ENCODE measurements at regions not wholly inside any gene's neighbourhood (a gene's known extent, or its start where the extent isn't known, plus 50 kb on each side); places are given as distances from the start of the nearest gene placed in this dataset.

GRCh38 chr2:239537633-239538356, 137.0 kb upstream of the HDAC4 start:
- TF ChIP-seq CTCF (IDR thresholded peaks at IDR 0.05) = no peak
- no peak for TF ChIP-seq POLR2AphosphoS5 (IDR thresholded peaks at IDR 0.05)
- TF ChIP-seq POLR2A (IDR thresholded peaks at IDR 0.05) = no peak
